ENCODE measurements at regions not wholly inside any gene's neighbourhood (a gene's known extent, or its start where the extent isn't known, plus 50 kb on each side); places are given as distances from the start of the nearest gene placed in this dataset.
"Not testable (repeated sequence)": the region's sequence is repeated elsewhere in the genome, so short reads cannot be mapped to it uniquely, and the experiment has no call there.

GRCh38 chr12:97714107-97714563 lies 251.5 kb downstream of the RMST start:
- DNase-seq (ENCODE audit: low spot score) = no peak

DNA sequence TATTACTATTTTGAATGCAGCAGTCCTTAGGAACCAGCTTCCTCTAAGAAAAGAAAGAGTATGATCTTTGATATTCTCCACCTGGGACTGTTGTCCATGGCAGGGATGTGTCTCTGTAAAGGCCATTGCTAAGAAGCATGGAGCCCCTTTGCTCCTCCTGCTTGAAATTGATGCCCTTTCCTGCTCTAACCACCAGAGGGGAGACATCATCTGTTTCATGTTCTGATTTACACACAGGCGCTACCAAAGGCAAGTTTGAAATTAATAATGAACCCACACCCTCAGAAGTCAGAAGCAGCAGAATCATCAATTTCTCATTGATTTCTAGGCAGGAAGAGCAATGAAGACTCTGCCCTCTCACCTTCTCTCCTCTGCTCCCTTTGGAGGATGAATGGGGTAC lies 253.8 kb downstream of the RMST start:
- no peak for DNase-seq (ENCODE audit: low spot score)

- DNase-seq (ENCODE audit: low spot score) = not testable (repeated sequence)
Observed at GRCh38 chr12:97723801-97724200, 261.2 kb downstream of the RMST start.

- DNase-seq (ENCODE audit: low spot score) = no peak
Observed at GRCh38 chr12:97745406-97746101, 282.9 kb downstream of the RMST start.

GRCh38 chr12:97748298-97748697 lies 285.7 kb downstream of the RMST start:
- DNase-seq (ENCODE audit: low spot score) = no peak

DNA sequence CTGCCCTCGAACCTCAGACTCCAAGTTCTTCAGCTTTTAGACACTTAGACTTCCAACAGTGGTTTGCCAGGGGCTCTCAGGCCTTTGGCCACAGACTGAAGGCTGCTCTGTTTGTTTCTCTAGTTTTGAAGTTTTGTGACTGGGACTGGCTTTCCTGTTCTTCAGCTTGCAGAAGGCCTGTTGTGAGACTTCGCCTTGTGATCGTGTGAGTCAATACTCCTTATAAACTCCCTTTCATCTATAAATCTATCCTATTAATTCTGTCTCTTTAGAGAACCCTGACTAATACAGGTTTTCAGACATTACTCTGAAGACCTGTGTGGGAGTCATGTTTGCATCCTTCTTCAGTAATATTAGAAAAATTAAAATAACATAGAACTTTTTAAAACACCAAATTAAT lies 289.1 kb downstream of the RMST start:
- no peak for DNase-seq (ENCODE audit: low spot score)

- no peak for DNase-seq (ENCODE audit: low spot score)
Observed at GRCh38 chr12:97752129-97752528, 289.5 kb downstream of the RMST start.

- no peak for DNase-seq (ENCODE audit: low spot score)
Observed at GRCh38 chr12:97753332-97753731, 290.7 kb downstream of the RMST start.

DNA sequence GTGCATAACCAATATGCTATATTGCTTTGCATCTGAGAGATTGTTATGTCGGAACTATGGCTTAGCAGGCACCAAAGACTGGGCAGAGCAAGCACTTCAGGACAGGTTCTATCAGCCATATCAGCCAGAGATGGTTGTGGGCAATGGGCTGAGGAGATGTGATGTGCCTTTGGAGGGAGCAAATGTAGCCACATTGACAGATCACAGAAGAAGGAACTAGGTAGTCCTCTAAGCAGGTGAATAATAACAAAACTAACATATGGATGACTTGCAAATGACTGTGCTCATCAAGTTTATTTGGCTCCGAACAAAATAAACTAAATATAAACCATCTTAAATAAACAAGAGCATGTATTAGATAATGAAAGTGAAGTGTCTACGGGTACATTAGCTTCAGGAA lies 291.7 kb downstream of the RMST start:
- DNase-seq (ENCODE audit: low spot score) = no peak

DNA sequence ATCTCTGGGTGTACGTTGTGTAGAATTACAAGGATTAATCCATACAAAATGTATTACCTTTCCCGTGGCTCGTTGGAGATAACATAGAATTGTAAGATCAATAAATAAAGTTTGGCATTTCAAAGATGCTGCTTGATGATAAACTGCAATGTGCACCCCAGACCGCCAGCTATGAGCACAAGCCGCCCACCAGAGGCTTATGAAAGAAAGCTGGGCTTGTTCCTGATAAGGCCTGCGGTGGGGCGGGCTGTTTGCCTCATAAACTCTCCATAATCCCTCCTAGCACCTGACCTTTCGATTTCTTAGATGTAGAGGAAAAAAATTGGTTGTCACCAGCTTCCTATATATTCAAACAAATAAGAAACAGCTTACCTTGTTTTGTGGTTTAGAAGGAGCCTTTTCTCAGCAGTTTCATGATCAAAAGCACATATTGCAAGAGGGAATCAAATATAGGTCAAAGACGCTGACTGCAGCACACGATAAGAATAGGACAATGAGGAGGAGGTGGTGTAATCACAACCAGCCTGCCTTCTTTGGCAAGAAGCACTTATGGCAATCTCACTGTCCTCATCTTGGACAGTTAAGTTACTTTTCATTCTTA lies 293.6 kb downstream of the RMST start:
- no peak for DNase-seq (ENCODE audit: low spot score)

- no peak for DNase-seq (ENCODE audit: low spot score)
Observed at GRCh38 chr12:97756741-97757140, 294.1 kb downstream of the RMST start.

DNA sequence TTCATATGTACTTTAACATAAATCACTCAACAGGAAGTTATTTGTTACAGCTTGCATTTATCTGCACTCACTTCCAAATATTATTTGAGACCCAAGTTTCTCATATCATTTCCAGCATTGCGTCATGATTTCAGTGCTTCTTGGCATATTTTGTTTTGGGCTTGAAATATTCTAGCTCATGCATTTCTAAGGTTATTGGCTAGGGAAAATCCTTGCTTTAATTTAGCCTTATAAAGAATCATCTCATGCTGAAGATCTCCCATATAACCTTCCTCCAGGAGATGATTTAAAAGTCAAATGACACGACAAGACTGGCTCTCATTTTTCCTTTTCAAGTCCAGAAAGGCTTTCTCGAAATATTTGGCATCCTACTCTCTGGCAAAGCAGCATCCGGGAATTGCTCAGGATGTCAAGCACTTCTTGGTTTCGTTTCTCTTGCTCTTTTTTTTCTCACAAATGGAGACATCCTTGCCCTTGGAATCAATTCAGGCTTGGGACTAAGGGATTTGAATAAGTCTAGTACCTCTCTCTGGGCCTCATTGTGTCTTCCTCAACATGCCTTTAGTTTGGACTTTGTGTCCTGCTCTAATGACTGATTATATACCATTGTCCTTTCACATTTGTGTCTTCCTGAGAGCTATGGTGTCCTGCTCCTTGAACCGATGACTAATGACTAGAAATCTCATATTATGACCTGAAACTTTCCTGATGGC lies 295.0 kb downstream of the RMST start:
- DNase-seq (ENCODE audit: low spot score) = peak; percentile 4

GRCh38 chr12:97758194-97758501 lies 295.5 kb downstream of the RMST start:
- DNase-seq (ENCODE audit: low spot score) = no peak

DNA sequence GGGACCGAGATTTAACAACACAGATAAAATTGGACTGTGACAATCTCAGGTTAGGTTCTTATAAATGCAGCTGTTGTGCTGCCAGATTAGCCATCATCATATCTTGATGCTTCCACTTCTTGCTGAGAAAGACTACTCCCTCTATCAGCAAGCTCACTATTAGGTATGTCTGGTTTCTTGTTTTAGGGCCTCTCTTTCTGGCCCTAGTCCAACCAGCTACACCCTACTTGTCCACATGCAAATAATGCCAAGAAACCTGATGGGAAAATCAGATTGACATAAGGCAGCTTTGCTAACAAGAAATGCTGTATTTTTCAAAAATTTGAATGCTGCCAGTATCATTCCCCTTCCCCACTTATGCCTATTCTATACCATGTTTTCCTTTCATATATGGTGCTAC lies 296.0 kb downstream of the RMST start:
- no peak for DNase-seq (ENCODE audit: low spot score)

GRCh38 chr12:97760601-97761000 lies 298.0 kb downstream of the RMST start:
- no peak for DNase-seq (ENCODE audit: low spot score)

GRCh38 chr12:97763113-97763512 lies 300.5 kb downstream of the RMST start:
- DNase-seq (ENCODE audit: low spot score) = no peak

GRCh38 chr12:97764700-97765099 lies 302.1 kb downstream of the RMST start:
- no peak for DNase-seq (ENCODE audit: low spot score)

- DNase-seq (ENCODE audit: low spot score) = no peak
Observed at GRCh38 chr12:97767347-97767746, 304.7 kb downstream of the RMST start.

GRCh38 chr12:97778111-97778510 lies 315.5 kb downstream of the RMST start:
- DNase-seq (ENCODE audit: low spot score) = no peak

- DNase-seq (ENCODE audit: low spot score) = no peak
Observed at GRCh38 chr12:97781342-97781741, 318.7 kb downstream of the RMST start.

- DNase-seq (ENCODE audit: low spot score) = no peak
Observed at GRCh38 chr12:97784904-97785303, 322.3 kb downstream of the RMST start.

DNA sequence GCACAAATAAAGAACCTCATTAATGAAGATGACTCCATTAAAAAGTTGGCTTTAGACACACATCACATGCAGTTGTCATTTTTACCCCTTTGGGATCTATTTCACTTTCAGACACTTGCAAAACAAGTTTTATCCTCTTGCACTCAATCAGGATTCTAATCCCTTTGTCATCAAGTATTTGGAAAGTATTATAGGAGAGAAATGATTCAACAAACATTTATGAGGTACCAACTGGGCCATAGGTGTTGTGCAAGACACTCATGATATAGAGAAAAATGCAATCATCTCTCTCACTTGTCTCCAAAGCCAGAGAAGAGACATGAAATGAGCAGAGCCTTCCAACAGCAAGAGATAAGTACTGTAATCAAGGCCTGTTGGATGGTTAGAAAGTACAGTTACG lies 327.7 kb downstream of the RMST start:
- DNase-seq (ENCODE audit: low spot score) = no peak

DNA sequence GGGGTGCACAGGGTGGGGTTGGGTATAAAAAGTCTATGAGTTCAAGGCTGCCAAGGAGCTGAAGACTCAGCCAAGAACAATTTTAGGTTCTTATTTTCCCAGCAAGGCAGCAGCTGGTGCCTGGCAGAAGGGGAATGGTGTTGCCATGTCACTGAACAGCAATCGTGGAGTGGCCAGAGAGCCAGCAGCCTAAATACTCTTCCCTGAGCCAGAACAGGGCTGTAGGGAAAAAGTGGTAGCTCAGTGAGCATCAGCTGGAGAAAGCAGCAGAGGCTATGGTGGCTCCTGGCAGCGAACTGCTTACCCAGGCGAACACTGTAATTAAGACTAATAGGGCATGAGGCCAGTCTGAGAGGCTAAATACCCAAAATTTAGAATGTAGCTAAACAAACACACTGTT lies 334.9 kb downstream of the RMST start:
- no peak for DNase-seq (ENCODE audit: low spot score)

- no peak for DNase-seq (ENCODE audit: low spot score)
Observed at GRCh38 chr12:97800561-97800960, 338.0 kb downstream of the RMST start.

Data from kidney capillary endothelial cell (primary cell).